ENCODE measurements at regions not wholly inside any gene's neighbourhood (a gene's known extent, or its start where the extent isn't known, plus 50 kb on each side); places are given as distances from the start of the nearest gene placed in this dataset.
"Not testable (repeated sequence)": the region's sequence is repeated elsewhere in the genome, so short reads cannot be mapped to it uniquely, and the experiment has no call there.

DNA sequence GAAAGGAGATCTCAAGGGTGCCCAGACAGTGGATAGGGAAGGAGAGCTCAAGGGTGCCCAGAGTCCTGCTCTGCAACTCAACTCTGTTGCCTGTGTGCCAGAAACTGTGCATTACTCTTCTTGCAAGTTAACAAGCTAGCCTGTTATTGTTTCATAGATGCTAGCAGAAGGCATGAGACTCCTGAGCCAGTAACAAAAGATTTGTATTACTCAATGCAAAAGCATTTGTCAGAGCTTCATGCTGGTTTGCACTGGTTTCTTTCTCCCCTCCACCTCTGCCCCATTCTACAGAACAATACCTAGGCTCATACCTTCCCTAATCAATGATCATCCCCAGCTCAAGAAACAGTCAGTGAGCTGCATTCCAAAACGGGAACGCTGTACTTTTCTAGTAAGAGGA lies 124.5 kb upstream of the NEIL3 start:
- DNase-seq (ENCODE audit: low spot score): peak; percentile 24

DNA sequence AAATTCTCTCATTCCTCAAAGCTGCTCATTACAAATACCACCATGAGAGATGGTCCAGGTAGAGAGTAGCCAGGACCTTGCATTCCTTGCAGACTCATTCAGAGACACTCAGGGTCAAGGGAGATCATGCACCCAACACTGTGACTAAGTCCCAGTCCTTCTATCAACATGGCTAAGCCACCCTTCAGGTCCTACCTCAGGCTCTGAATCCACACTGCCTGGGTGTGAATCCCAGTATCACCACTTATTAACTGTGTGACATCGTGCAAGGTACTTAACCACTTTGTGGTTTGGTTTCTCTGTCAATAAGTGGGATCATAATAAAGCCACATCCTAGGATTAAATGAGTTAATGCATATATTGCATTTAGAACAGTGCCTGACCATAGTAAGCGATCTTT lies 124.1 kb upstream of the NEIL3 start:
- no peak for DNase-seq (ENCODE audit: low spot score)

DNA sequence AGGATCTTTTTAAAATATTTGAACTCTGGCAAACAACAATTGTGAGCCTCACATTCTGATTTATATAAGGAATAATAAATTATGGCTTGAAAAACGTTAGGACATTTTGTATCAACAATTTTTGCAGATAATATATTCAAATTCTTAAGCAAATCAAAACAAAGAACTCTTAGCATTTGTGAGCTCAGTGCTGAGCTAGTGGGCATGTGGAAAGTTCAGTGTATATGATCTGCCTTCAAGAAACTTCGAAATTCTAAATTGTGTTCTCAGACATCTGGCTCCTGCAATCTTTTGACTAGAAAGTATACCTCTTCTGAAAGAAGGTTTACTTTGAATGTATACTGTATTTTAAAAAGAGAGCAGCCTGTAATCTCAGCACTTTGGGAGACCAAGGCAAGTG lies 122.3 kb upstream of the NEIL3 start:
- DNase-seq (ENCODE audit: low spot score): no peak

DNA sequence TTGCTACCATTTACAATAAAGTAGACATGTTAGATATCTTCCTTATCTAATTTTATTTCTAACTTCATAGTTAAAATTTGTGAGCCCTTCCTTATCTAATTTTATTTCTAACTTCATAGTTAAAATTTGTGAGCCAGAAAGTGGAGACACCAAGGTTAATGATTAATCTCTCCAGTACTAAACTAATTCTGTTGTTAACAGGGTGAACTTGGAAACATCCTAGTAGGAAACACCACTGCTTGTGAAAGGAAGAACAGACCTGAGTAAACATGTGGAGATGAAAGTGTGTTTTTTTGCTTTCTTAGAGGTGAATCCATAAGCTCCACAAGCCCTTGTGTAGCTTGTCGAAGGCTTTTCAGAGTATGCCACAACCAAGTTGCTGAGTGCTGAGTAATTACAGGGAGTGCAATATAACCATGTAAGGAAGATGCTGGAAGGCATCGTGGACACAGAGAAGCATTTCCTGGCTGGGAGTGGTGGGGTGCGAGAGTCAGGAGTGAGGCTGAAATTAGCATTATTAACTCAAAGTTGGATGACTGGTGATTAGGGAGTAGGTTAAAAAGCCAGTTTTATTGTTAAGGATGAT lies 118.6 kb upstream of the NEIL3 start:
- peak; percentile 33 for DNase-seq (ENCODE audit: low spot score)

DNA sequence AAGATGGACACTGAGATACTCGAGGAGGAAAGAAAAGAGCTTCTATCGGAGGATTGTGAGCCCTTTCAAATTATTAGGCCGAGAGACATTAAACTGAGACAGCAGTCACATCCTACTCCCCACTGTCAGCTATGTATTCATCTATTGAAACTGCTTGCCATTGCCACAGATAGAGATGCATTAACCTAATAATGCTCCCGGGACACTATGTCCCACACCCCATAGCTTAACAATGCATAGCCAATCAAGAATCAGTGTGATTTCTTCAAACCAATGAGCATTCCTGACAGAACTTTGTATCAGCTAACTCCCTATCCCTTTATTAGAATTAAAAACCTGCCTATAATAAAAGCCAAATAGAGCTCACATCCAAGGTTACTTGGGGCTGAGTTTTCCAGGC lies 118.1 kb upstream of the NEIL3 start:
- no peak for DNase-seq (ENCODE audit: low spot score)

DNA sequence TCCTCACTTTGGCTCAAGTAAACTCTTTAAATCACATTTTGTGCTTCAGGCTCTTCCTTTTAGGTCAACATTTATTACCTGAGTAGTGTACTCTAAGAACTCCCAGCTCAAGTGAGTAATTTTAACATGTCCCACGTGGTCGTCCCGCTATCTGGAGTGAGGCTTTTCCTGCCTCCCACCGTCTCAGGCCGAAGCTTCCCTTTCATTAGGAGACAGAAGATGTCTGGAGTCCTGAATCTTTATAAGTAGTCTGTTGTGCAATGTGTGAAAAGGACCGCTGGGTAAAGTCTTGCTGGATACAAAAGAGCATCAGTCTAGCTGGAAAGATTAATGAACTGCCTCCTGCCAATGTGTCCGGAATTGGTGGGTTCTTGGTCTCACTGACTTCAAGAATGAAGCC lies 117.7 kb upstream of the NEIL3 start:
- DNase-seq (ENCODE audit: low spot score): no peak

DNA sequence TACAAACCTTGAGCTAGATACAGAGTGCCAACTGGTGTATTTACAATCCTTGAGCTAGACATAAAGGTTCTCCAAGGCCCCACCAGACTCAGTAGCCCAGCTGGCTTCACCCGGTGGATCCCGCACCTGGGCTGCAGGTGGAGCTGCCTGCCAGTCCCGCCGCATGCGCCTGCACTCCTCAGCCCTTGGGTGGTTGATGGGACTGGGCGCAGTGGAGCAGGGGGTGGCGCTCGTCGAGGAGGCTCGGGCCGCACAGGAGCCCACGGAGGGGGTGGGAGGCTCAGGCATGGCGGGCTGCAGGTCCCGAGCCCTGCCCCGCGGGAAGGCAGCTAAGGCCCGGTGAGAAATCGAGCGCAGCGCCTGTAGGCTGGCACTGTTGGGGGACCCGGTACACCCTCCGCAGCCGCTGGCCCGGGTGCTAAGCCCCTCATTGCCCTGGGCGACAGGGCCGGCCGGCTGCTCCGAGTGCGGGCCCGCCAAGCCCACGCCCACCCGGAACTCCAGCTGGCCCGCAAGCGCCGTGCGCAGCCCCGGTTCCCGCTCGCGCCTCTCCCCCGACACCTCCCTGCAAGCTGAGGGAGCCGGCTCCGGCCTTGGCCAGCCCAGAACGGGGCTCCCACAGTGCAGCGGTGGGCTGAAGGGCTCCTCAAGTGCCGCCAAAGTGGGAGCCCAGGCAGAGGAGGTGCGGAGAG lies 116.5 kb upstream of the NEIL3 start:
- not testable (repeated sequence) for DNase-seq (ENCODE audit: low spot score)

DNA sequence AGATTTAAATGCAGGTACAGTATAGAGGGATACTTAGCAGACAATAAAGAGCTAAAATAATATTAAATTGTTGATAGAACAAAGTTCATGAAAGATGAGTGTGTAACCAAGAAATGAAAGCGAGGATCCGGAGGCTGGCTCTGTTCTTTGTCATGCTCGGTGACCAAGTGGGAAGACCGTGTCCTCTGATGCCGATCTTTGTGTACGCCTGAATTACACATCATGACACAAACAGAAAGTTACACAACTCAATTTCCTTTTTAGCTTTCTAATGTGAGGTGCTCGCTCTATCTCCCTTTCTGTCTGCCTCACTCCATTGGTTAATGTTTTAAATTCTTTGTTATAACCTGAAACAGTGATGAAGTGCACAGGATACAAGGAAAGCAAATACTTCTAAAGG lies 114.8 kb upstream of the NEIL3 start:
- DNase-seq (ENCODE audit: low spot score): no peak

DNA sequence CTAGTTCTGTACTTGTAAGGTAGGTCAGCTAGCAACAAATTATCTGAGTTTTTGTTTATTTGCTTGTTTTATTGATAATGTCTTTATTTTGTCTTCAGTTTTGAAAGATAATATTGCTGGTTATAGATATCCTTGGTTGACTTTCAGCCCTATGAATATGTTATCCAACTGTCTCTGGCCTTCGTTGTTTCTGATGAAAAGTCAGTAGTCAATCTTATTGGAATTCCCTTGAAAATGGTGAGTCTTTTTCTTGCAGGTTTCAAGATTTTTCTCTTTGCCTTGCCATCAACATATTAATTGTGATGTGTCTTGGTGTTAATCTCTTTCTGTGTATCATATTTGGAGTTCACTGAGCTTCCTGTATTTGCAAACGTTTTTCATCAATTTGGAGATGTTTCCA lies 113.1 kb upstream of the NEIL3 start:
- DNase-seq (ENCODE audit: low spot score): no peak

DNA sequence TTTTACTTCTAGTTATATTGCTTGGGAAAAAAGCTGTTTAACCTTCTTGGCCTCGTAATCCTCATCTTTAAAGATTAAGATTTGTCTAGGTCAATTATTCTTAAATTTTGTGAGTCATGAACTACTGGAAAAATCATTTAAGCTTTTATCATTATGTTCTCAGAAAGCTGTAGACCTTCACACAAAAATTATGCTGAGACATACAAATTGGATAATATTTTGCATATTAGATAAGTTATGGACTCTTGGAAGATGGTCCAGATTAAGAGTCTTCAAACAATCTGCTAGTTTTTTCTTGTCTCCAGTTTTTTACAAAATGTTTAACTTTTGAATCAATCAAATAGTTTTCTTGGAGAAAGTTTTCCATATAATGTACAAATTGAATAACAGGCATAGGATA lies 108.1 kb upstream of the NEIL3 start:
- DNase-seq (ENCODE audit: low spot score): no peak

DNA sequence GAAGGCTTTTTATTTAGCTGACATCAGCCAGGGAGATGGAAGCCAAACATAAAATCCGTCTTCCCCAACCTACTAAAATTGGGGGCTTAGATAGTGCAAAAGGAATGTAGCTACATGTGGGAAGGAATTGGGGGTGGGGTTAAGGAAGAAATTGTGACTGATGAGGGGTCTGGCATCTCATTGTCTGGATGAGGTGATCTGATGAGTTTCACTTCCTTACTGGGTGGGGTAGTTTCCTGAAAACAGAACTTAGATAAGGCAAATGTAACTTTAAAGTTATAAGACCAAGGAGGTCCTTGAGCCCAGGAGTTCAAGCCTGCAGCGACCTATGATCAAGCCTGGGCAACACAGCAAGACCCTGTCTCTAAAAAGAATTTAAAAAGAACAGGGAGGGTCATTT lies 105.5 kb upstream of the NEIL3 start:
- DNase-seq (ENCODE audit: low spot score): no peak

DNA sequence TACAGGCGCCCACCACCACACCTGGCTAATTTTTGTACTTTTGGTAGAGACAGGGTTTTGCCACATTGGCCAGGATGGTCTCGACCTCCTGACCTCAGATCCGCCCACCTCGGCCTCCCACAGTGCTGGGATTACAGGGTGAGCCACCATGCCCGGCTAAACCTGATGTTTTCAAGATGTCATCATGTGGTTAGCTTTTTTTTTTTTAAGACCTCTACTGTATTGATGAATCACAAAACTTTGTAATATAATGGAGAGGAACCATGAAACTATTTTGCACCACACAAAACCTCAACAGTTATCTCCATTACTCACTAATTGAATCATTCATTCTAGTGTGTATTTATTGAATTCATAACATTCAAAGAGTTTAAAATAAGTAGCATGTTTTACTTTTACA lies 94.7 kb upstream of the NEIL3 start:
- DNase-seq (ENCODE audit: low spot score): peak; percentile 43

DNA sequence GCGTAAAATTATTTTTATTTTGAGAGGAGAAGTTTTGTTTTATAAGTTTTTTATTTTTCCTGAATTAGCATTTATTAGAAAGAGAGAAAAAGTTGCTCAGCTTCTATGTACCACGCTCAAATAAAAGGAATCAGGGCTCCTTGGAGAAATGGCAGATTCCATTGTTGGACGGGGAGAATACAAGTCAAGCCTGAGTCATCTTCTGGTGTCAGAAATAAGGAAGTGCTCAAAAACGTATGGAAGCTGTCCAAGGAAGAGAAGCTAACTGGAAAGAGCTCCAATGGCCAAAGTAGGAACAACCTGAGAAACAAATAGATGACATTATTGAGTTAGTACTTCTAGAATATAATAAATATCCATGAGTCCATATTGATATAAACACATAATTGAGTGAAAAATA lies 89.3 kb upstream of the NEIL3 start:
- peak; percentile 36 for DNase-seq (ENCODE audit: low spot score)

DNA sequence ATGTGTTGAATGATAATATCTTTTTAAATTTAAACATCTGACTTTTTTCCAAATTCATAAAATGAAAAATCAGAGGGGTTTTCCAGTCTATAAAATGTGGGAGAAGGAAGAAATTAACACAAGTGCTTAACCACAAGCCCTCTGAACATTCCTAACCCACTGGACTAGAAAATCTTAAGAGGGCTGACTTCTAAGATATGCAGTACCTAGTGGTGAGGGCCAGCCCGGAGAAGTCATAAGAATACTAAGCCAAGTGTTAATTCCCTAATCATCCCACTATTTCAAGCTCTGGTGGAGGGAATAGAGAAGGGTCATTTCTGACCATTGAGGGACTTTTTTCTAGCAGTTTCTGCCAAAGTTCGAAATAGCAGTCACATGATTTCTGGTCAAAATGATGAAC lies 86.9 kb upstream of the NEIL3 start:
- no peak for DNase-seq (ENCODE audit: low spot score)

DNA sequence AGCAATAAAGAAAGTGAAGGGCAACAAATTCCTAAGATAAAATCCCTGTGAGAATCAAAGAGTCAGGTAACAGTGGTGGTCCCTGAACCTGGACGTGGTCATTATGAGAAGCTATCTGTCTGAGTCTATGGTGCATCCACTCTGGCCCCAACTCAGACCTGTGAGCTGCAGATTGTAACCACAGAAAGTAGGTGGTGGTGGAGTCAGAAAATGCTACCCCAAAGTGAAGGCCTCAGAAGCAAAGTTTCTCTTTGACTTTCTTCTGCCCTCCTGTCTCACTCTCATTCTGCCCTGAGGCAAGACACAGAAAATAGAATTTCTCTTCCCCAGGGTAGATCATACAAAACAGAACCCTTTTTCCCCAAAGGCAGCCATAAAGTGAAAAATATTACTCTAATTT lies 84.1 kb upstream of the NEIL3 start:
- no peak for DNase-seq (ENCODE audit: low spot score)

DNA sequence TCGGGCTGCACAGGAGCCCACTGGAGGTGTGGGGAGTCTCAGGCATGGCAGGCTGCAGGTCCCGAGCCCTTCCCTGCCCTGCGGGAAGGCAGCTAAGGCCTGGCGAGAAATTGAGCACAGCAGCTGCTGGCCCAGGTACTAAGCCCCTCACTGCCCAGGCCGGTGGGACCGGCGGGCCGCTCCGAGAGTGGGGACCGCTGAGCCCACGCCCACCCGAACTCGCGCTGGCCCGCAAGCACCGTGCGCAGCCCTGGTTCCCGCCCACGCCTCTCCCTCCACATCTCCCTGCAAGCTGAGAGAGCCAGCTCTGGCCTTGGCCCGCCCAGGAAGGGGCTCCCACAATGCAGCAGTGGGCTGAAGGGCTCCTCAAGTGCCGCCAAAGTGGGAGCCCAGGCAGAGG lies 82.0 kb upstream of the NEIL3 start:
- no peak for DNase-seq (ENCODE audit: low spot score)

DNA sequence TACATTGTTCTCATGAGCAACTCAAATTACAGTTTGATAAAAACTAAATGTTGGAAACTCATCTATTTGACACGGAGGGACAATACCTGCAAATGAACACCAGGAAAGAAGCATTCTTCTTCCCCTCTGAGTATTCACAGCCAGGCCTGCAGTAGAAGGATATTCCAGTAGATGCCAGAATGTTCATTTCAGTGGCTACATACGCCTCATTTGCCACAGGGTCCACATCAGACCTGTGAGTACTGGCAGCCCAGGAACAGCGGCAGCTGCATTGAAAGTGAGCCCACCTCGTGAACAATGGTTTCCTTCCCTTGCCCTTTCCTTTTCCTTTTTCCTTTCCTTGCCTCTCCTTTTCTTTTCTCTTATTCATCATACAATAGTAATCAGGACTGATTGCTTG lies 81.1 kb upstream of the NEIL3 start:
- DNase-seq (ENCODE audit: low spot score): no peak

DNA sequence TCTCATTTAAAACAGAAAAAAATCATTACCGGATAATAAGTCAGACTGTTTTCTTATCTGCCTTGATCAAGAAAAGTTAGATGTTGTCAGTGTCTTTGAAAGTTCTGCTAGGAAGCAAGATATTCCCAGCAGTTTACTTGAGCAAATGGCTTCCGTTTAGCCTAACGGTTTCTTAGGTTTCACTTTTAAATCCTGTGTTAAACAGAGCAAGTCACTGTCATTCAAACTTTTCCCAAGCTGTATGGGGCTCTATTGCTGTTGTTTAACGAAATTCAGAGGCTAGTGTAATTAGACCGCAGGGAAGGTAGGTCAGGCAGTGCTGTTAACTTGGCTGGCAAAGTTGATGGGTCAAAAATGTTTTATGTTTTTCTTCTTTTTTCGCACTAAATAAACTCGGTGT lies 80.3 kb upstream of the NEIL3 start:
- no peak for DNase-seq (ENCODE audit: low spot score)

DNA sequence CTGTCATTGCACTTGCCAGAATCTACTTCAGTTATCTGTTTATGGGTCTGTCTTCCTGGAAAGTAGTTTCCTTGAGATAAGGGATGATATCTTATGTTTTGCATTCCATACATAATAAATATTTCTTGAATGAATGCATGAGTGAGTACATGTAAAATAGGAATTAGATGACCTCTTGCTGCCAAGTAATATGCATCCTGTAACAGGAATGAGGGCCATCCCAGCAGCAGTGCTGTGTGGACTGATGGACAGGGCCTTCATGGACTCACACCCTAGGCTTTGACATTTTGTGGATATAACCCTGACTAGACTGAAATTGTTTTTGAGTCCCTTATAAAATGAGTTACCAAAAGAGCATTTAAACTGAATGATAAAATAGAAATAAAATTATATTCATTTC lies 77.2 kb upstream of the NEIL3 start:
- no peak for DNase-seq (ENCODE audit: low spot score)

DNA sequence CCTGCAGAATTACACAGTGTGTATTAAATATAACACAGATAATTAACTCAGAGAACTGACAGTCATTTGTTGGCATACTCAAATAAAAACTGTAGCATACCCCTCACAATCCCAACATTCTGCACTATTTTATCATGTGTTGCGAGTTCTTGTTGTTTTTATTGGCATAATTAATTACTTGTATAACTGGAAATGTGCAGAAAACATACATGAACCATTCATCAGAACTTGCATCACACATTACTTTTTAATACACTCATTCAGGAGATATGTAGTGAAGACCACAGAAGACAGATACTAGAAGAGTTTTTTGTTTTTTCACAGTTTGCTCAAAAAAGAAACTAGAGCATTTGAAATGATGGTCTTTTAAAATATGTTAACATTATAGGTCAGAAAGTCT lies 74.6 kb upstream of the NEIL3 start:
- DNase-seq (ENCODE audit: low spot score): peak; percentile 51

DNA sequence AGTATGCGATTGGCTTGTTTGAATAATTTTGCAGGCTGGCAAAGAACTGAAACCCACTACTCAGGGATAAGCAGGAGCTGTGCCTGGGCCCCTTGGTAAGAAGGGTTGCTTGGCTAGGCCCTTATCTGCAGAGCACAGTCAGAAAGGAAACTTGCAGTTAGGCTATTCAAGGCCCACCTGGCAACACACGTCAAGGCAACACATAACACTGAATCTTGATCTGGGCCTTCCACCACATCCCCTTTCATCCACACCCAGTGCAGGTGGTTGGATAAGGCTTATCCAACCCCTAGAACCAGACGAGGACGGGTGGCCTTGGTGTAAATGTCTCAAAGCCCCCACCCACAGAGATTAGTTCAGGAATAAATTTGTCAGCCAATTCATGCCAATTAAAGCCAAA lies 72.8 kb upstream of the NEIL3 start:
- no peak for DNase-seq (ENCODE audit: low spot score)

DNA sequence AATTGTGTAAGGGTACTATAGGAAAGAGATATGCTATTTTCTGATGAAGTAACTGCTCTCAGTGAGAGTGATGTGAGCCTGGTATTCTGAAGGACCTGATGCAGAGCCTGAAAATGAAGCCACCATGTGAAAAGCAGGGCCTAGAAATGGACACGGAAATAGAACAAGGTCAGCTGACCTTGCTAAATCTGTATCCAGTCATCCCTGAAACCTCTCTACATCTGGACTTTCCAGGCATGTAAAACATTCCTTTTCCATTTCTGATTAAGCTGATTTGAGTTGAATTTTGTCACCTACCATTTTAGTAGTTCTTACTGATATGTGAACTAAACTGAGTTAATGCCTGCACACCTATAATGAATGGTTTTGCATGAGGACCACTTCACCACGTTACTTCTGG lies 72.4 kb upstream of the NEIL3 start:
- no peak for DNase-seq (ENCODE audit: low spot score)

DNA sequence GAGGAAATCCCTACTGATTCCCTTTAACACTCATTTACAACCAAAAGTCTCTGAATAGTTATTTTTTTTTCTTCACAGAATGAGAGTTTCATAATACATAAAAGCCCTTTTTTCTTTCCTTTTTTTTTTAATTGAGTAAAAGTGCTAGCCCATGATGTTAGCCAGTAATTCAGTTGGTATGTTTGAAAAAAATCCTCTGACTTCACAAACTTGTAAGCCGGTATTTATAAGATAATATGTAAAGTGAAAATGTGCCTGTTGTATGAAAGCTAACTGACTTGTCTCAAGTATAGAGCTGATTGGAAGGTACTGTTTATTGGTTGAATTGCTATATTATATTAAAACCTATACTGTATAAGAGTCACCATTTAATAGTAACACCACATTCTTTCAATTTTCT lies 70.2 kb upstream of the NEIL3 start:
- DNase-seq (ENCODE audit: low spot score): no peak

DNA sequence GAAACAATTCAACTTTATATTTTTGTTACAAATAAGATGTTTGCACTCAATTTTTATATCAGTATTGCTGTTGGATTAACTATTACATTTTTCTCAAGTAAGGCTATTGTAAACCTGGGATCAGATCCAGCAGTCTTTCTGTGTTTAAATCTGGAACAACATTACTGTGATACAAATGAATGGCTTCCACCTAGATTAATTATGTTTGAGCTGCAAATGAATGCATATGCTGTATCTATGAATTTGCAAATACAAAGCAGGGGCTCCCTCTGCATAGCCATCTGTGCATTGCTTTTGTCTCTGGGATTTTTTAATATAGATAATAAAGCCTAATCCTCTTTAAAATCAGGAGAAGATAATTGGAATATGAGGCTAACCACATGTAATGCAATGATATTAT lies 69.8 kb upstream of the NEIL3 start:
- no peak for DNase-seq (ENCODE audit: low spot score)

Measured in GM03348 (cell line).